Gastrocnemius medialis (tissue), 4 donors: ENCODE measurements at regions not wholly inside any gene's neighbourhood (a gene's known extent, or its start where the extent isn't known, plus 50 kb on each side); places are given as distances from the start of the nearest gene placed in this dataset.

Experiments used
- ATAC-seq, 2 donors: fragments of 150-250 bp; one replicate each; pipeline ENCODE4 v1.9.1; 2016
- DNase-seq, 2 donors: peaks; one replicate each; pipeline ENCODE4 v3.0.0-alpha.2; 2019
- H3K27ac ChIP-seq, 4 donors: fragments of 200-600 bp; sonication (generic); 1 replicate in 1 of 4; 2 replicates in 3 of 4; pipeline ENCODE4 v1.5.1; 2016 to 2018; ENCODE audit warnings: mild to moderate bottlenecking in 2 of 4, moderate library complexity in 1 of 4
- H3K27me3 ChIP-seq, 3 donors: fragments of 200-600 bp; sonication (generic) in 2 of 3; 1 replicate in 1 of 3; 2 replicates in 2 of 3; pipeline versions ENCODE4 v1.5.1 to v1.6.0; 2016 to 2019; ENCODE audit warnings: mild to moderate bottlenecking in 1 of 3, moderate library complexity in 1 of 3
- H3K36me3 ChIP-seq, 2 donors: fragments of 200-600 bp; sonication (generic) in 1 of 2; one replicate each; pipeline ENCODE4 v1.5.1; 2017 to 2018
- H3K4me1 ChIP-seq, 2 donors: fragments of 200-600 bp; sonication (generic) in 1 of 2; one replicate each; pipeline ENCODE4 v1.5.1; 2016 to 2017; ENCODE audit warnings: mild to moderate bottlenecking in 2 of 2
- H3K4me3 ChIP-seq, 4 donors: fragments of 200-600 bp; sonication (generic) in 3 of 4; 1 replicate in 1 of 4; 2 replicates in 3 of 4; pipeline ENCODE4 v1.5.1; 2016 to 2019; ENCODE audit warnings: mild to moderate bottlenecking in 2 of 4
- H3K9me3 ChIP-seq, 3 donors: fragments of 200-600 bp; sonication (generic) in 2 of 3; 1 replicate in 1 of 3; 2 replicates in 2 of 3; pipeline ENCODE4 v1.5.1; 2016 to 2019
- POLR2A ChIP-seq, 2 donors: fragments of 450-650 bp; IDR thresholded peaks; one replicate each; pipeline ENCODE4 v1.6.1; 2017; ENCODE audit warnings: antibody characterized with exemption in 2 of 2, mild to moderate bottlenecking in 2 of 2, moderate library complexity in 2 of 2
- in situ Hi-C, 4 donors: fragments of 200-750 bp; cut with MboI; loops; one replicate each; pipeline versions ENCODE4 v1.15.0 to v1.8.0; 2017; ENCODE audit warnings: low sequenced_read_pairs in 4 of 4
- intact Hi-C: fragments of 100-400 bp; cut with DNase I; formaldehyde crosslinking; loops from one replicate; pipeline ENCODE4 v1.15.1; 2023; ENCODE audit warnings: low total_unique reads
- TF ChIP-seq, protein P1 (sequence below), 5 experiments: fragments of 450-650 bp in 3 of 5; fragments of 200-600 bp in 2 of 5; sonication (generic) in 2 of 5; IDR thresholded peaks in 4 of 5; conservative IDR thresholded peaks in 1 of 5; 1 replicate in 4 of 5; 2 replicates in 1 of 5; pipeline ENCODE4 v1.5.1; 2016 to 2019; ENCODE audit warnings: antibody characterized with exemption in 5 of 5, mild to moderate bottlenecking in 3 of 5, moderate library complexity in 3 of 5

- intact Hi-C loops (loop anchor here (5.0 kb wide), 1 partner anchor 64 kb away; no protein-coding TSS in a partner anchor), in situ Hi-C loops (no loop called here)
- no peaks in the 10 kb centered on the region for H3K27me3 ChIP-seq
- TF ChIP-seq, protein P1, sequence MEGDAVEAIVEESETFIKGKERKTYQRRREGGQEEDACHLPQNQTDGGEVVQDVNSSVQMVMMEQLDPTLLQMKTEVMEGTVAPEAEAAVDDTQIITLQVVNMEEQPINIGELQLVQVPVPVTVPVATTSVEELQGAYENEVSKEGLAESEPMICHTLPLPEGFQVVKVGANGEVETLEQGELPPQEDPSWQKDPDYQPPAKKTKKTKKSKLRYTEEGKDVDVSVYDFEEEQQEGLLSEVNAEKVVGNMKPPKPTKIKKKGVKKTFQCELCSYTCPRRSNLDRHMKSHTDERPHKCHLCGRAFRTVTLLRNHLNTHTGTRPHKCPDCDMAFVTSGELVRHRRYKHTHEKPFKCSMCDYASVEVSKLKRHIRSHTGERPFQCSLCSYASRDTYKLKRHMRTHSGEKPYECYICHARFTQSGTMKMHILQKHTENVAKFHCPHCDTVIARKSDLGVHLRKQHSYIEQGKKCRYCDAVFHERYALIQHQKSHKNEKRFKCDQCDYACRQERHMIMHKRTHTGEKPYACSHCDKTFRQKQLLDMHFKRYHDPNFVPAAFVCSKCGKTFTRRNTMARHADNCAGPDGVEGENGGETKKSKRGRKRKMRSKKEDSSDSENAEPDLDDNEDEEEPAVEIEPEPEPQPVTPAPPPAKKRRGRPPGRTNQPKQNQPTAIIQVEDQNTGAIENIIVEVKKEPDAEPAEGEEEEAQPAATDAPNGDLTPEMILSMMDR (IDR thresholded peaks at IDR 0.05 in 4 of 5, conservative IDR thresholded peaks at IDR 0.05 in 1 of 5), result no peak
- no peak for TF ChIP-seq POLR2A (IDR thresholded peaks at IDR 0.05)
- H3K27ac ChIP-seq, result peak overlapping the region; percentile 28 to 69 (median 60)
- no peaks in the 10 kb centered on the region for H3K9me3 ChIP-seq
- ATAC-seq, result peak in 1 of 2 donors; percentile 29
- H3K4me3 ChIP-seq, result no peak overlapping the region
- H3K36me3 ChIP-seq, result no peaks in the 10 kb centered on the region
- H3K4me1 ChIP-seq, result peaks cover 18 to 22% of the 10 kb centered on the region in 2 donors
- DNase-seq, result no peak
These were observed 131.9 kb downstream of the MAF start for GRCh38 chr16:79468631-79469030.

DNA sequence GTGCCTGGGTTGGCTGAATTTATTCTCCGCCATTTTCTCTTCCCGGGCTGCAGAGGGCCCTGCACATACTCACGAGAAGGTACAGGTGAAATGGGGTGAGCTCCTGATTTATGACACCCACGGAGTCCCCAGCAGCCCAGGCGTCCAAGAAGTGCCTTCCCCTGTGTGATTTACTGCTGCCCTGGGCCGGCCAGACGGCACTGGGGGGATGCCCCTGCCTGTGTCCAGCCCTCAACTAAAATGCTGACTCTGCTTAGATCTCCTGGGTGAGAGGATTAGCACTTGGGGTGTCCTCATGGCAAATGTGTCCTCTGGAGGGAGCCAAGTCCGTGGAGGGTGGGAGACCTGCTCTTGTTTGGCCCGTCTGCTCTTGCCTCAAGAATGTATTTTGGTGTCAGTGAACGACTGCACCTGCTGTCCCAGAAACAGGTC, 132.4 kb downstream of the MAF start:
- DNase-seq, result peak; percentile 27 to 78

GRCh38 chr16:79466111-79466510, 134.4 kb downstream of the MAF start:
- peaks cover 18 to 26% of the 10 kb centered on the region in 2 donors for H3K4me1 ChIP-seq
- H3K27me3 ChIP-seq, result no peaks in the 10 kb centered on the region
- ATAC-seq (peak; percentile 89 to 91), DNase-seq (peak; percentile 21 to 72)
- no peaks in the 10 kb centered on the region for H3K36me3 ChIP-seq
- TF ChIP-seq POLR2A (IDR thresholded peaks at IDR 0.05), result no peak
- TF ChIP-seq, protein P1 (IDR thresholded peaks at IDR 0.05 in 4 of 5, conservative IDR thresholded peaks at IDR 0.05 in 1 of 5), result no peak
- intact Hi-C loops, result loop anchor here (2.0 to 5.0 kb wide), 2 partner anchors 66 to 135 kb away; partner anchors contain the start of gene MAF
- no peak overlapping the region for H3K4me3 ChIP-seq
- no peak overlapping the region for H3K27ac ChIP-seq
- in situ Hi-C loops, result no loop called here
- no peaks in the 10 kb centered on the region for H3K9me3 ChIP-seq

More for the DNA sequence above, 132.4 kb downstream of the MAF start:
- Histone ChIP-seq H3K4me3 (no peak overlapping the region), H3K9me3 (no peaks in the 10 kb centered on the region), H3K27me3 (no peaks in the 10 kb centered on the region), H3K27ac (peak overlapping the region; percentile 28 to 69 (median 60)), H3K4me1 (peaks cover 18 to 22% of the 10 kb centered on the region in 2 donors), H3K36me3 (no peaks in the 10 kb centered on the region)
- TF ChIP-seq, protein P1 (IDR thresholded peaks at IDR 0.05 in 4 of 5, conservative IDR thresholded peaks at IDR 0.05 in 1 of 5), result no peak
- no peak for TF ChIP-seq POLR2A (IDR thresholded peaks at IDR 0.05)
- ATAC-seq, result peak; percentile 55 to 83
- intact Hi-C loops, result loop anchor here (5.0 kb wide), 1 partner anchor 64 kb away; no protein-coding TSS in a partner anchor
- in situ Hi-C loops, result no loop called here

- no peaks in the 10 kb centered on the region for H3K36me3 ChIP-seq
- TF ChIP-seq POLR2A (IDR thresholded peaks at IDR 0.05), result no peak
- TF ChIP-seq, protein P1 (IDR thresholded peaks at IDR 0.05 in 4 of 5, conservative IDR thresholded peaks at IDR 0.05 in 1 of 5), result no peak
- intact Hi-C loops (no loop called here), in situ Hi-C loops (no loop called here)
- no peak for DNase-seq
- no peak for ATAC-seq
- no peak overlapping the region for H3K4me3 ChIP-seq
- no peaks in the 10 kb centered on the region for H3K27me3 ChIP-seq
- H3K27ac ChIP-seq, result no peak overlapping the region
- H3K9me3 ChIP-seq, result no peaks in the 10 kb centered on the region
- peaks cover 18 to 22% of the 10 kb centered on the region in 2 donors for H3K4me1 ChIP-seq
These were observed 136.7 kb downstream of the MAF start for GRCh38 chr16:79463841-79464240.

GRCh38 chr16:79456036-79456435, 144.5 kb downstream of the MAF start:
- in situ Hi-C loops, result no loop called here
- intact Hi-C loops, result no loop called here
- DNase-seq, result no peak

More at GRCh38 chr16:79456036-79456435, 144.5 kb downstream of the MAF start:
- H3K4me1 ChIP-seq, result no peaks in the 10 kb centered on the region
- no peak for TF ChIP-seq POLR2A (IDR thresholded peaks at IDR 0.05)
- TF ChIP-seq, protein P1 (IDR thresholded peaks at IDR 0.05 in 4 of 5, conservative IDR thresholded peaks at IDR 0.05 in 1 of 5), result no peak
- no peak overlapping the region for H3K4me3 ChIP-seq
- H3K36me3 ChIP-seq, result no peaks in the 10 kb centered on the region
- H3K27ac ChIP-seq, result no peak overlapping the region
- no peak for ATAC-seq
- no peaks in the 10 kb centered on the region for H3K9me3 ChIP-seq
- H3K27me3 ChIP-seq, result no peaks in the 10 kb centered on the region
